Renal pelvis (tissue), 1 donor: ENCODE measurements at regions not wholly inside any gene's neighbourhood (a gene's known extent, or its start where the extent isn't known, plus 50 kb on each side); places are given as distances from the start of the nearest gene placed in this dataset.

Experiments used
- DNase-seq: peaks from one replicate; pipeline ENCODE4 v3.0.0-alpha.2; 2013

DNA sequence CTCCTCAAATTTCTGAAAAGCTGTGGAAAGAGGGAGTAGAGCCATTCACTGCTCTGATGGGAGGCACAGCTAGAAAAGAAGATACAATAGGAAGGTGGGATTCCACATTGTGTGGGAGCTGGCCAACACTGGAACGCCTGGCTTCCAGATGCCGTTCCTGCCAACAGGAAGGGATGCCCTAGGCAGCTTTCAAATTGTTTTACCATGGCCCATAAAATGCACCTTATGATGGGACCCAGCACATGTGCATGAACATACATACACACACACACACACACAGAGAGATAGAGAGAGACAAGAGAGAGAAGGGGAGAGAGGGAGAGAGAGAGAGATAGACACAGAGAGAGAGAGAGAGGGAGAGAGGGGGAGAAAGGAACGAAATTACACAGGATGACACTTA is 86.1 kb upstream of the BZW1 start:
- DNase-seq: peak; percentile 36

DNA sequence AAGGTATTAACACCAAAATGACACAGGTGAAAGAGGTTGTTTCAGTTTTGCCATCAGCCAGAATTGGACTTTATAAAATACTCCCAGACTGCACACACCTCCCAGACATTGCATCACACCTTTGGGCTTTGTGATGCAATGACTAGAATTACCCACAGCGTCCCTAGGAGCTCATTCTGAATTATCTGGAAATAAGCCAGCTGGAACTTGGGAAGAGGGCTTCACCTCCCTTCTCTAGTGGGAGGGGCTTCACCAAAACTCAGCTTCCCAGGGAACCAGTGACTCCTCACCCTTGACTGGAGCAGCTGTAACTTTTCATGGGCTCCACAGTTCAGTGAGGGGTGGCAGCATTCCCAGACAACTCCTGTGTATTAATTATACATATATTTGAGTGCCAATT is 83.1 kb upstream of the BZW1 start:
- peak; percentile 42 for DNase-seq

DNA sequence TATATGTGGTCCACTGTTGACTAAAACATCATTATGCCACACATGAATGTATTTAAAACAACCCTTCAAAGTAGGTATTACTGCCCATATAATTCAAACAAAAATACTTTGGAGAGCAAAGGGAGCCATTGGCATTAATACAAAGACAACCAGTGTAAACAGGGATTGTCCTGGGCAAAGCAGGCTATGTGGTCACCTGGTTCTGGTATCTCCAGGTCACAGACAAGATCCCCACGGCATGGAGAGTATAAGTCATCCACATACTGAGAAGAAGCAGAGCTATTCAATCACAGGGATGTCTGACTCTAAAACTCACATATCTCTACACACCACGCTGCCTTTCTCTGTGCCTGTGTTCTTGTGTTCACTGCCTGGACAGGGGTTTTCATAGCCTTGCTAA is 81.4 kb upstream of the BZW1 start:
- DNase-seq: no peak

- no peak for DNase-seq
Observed at GRCh38 chr2:200730960-200731359, 80.8 kb upstream of the BZW1 start.

DNA sequence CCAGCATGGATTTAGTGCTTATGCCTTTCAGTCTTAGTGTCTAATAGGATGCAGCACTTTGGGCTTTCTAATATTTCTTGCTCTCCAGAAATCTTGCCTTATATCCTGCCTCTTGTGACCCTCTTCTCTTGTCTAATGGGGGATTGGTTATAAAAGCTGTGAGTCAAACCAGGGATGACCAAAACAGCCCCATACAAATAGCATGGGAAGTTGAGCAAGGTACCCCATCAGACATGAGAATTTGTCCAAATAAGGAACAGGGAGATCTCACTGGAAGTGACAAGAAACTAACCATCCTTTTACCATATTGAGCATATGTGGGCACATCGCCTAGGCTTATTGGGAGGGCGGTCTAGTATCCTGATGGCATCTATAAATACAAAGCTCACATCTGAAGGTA is 78.8 kb upstream of the BZW1 start:
- DNase-seq: no peak

DNA sequence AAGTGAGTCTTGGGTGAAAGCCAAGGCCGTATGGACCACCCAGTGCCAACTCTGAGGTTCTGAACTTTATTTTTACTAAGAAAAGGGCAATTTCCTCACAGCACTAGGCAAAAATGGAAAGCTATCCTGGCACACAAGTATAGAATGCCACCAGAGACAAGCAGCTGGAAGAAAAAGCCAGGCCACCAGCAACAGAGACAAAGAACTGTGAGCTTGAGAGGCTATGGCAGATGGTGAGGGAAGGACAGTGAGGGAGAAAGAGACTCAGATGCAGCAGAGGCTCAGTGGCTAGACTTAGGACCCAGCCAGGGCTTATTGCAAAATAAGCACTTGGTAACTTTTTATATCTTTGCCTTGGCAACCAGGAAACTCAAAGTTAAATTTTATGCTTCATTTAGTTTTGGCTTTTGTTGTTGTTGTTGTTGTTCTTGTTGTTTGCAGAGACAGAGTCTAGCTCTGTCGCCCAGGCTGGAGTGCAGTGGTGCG is 78.0 kb upstream of the BZW1 start:
- DNase-seq: no peak

DNA sequence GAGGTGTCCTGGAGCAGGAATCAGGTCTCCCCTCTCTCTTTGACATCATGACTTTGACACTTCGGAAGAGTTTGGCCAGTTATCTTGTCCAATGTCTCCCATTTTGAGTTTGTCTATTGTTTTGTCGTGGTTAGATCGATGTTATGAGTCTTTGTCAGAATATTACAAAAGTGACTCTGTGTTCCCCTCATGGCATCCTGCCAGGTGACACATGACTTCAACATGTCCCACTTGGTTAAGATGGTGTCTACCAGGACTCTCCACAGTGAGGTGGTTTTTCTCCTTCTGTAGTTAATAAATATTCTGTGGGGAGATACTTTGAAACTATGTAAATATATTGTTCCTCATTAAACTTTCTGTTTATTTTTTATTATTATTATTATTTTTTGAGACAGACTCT is 76.6 kb upstream of the BZW1 start:
- no peak for DNase-seq

GRCh38 chr2:200736646-200737274 is 75.0 kb upstream of the BZW1 start:
- DNase-seq: peak; percentile 40

DNA sequence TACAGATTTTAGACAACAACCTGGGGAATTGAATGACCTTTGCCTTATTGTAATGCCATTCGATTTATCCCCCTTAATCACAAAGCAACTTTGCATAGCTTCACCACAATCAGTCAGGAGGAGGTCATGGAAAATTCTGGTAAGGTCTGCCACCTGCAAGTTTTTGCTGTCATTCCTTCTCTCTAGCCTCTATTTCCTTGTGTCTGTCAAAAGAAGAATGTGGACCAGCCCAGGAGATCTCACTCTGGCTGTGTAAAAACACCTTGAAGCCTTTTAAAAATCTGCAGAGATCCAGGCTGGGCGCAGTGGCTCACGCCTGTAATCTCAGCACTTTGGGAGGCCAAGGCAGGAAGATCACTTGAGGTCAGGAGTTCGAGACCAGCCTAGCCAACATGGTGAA is 74.1 kb upstream of the BZW1 start:
- DNase-seq: no peak

DNA sequence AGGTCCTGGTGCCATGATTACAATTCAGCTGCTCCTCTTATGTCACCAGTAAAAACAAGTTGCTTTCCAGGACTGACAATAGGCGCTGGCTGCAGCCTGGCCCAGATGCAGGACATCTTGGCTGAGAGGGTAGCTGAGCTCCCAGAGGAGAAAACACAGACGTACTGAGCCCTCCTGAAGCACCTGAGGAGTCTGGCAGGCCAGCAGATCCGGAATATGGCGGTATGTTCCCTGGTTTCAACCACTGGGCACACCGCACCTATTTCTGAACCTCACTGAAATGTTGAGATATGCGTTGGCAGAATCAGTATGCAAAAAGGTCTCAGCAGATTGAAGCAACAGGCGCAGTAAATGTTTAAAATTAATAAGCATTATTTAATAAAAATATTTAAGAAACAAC is 73.1 kb upstream of the BZW1 start:
- no peak for DNase-seq

DNA sequence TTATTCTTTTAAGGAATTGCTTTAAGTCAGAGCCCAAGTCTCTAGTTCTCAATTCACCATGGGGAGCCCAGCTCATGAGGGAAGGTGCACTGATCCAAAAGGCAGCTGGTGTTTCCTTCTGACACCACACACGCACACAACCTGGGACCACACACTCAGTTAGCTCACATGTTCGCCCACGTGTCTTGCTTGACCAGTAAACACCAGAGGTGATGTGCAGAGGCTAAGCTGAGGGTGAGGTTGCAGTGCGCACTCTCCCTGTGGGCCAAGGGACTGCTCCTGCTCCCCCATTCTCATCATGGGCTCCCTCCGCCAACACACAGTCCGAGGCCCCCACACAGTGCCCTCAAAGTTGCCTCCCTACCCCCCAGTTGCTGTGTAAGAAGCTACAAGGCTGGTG is 70.8 kb upstream of the BZW1 start:
- DNase-seq: no peak

DNA sequence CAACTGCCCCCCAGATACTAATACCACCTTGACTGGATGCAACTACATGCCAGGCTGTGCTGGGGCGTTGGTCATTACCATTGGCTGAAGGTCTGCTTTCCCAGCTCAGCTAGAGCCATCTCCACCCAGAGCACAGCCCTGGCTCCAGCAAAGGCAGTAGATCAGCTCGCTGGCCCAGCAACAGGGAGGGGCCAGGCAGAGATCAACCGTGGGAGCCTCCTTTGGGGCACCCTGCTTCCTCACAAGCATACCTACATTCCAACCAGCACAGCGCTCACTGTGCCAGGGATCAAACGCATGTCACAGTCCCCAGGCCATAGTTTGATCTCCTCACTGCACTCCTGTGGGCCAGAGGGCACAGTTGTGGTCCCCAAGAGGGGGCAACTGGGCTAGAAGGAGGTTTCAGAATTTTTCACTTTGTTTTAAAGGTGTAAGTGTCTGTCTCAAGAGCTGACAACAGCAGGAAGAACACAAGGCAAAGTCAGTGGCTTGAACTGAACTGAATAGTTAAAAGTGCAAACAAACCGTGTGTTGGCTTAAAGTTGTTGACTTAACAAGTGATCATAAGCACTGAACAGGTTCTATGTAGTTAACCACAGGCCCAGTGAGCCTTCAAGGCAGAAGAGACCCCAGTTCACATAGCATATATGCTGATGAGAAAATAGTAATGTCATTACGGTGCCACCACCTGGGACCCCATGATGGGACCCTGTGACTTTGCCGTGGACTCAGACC is 70.1 kb upstream of the BZW1 start:
- DNase-seq: no peak

DNA sequence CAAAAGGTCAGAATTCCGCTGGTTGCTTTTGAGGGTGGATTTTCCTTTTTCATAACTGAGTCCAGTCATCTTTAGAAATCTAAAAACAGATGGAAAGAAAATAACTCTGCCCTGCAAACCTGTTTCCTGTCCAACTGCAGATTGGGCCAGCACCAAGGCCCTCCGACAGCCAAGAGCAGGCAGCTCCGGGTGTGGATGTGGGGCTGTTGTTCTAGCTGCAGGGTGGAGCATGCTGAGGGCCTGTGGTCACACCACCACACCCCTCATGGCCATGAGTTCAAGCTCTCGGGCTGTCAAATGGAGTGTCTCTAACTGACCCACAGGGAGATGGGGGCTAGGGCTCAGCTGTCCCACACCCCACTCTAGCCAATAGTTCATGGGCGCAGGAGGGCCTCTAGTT is 69.3 kb upstream of the BZW1 start:
- DNase-seq: no peak

DNA sequence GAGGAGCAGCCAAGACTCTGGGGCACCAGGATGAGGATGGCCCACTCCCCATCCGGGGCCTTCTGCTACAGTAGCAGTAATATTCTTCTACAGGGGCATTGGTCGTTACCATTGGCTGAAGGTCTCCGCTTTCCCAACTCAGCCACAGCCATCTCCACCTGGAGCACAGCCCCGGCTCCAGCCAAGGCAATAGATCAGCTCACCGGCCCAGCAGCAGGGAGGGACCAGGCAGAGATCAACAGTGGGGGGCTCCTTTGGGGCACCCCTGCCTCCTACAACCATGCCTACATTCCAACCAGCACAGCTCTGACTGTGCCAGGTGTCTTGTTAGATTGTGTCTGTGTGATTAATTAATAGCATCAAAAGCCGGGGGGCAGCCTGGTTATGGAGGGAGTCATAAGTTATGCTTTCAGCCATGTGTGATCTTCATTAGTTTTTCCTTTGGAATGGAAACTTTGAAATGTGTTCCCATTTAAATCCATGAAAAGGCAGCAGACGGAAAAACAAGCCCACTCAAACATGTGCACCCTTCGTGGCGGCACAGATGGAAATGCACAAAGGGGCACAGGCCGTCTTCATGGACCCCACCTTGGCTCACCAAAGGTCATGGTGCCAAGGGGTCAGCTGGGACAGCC is 68.6 kb upstream of the BZW1 start:
- no peak for DNase-seq

DNA sequence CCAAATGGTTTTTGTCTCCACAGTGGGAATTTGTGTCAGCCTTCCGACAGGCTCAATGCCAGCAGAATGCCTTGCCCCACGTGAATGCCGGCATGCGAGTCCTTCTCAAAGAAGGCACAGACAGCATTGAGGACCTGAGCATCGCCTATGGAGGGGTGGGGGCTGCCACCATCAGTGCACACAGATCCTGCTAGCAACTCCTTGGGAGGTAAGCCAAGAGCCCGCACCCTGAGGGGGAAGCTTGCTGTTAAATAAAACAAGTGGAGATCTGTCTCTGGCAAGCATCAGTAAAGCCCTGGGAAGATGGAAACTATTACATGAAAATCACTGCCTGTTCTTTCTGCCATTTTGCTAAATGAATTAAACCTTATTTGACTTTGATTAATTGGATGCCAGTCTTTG is 67.5 kb upstream of the BZW1 start:
- no peak for DNase-seq

DNA sequence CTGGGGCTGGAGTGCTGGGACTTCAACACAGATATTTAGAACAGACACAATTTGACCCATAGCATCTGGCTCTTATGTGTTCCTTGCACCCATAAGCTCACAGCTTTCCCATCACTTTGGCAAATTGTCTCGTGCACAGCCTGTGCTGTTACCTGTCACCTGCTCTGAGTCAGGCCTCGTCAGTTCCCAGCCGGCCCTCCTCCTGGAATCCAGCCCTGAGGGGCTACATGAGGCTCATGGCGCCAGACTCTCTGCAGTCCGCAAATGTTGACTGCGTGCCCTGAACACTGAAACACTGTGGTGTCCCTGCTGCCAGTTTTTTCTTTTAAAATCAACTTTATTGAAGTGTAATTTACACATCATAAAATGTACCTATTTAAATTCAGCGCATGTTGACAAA is 65.4 kb upstream of the BZW1 start:
- no peak for DNase-seq

GRCh38 chr2:200747668-200748618 is 63.8 kb upstream of the BZW1 start:
- peak; percentile 31 for DNase-seq

DNA sequence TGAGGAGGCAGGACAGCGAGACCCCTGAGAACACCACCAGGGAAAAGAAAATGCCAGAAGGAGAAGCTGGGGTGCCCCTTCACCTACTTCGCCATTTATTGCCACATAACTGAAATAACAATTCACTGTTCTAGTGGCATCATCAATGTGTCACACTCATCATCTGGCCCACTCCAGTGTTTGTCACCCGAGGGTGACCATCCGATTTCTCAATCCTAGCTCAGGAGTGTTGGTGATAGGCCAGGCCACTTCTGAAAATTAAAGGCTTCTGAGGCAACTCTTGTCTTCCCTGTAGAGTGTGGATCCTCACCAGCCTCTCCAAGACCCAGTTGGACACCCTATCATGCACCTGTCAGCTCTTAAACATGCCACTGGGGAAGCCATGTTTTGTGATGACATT is 62.9 kb upstream of the BZW1 start:
- DNase-seq: no peak

DNA sequence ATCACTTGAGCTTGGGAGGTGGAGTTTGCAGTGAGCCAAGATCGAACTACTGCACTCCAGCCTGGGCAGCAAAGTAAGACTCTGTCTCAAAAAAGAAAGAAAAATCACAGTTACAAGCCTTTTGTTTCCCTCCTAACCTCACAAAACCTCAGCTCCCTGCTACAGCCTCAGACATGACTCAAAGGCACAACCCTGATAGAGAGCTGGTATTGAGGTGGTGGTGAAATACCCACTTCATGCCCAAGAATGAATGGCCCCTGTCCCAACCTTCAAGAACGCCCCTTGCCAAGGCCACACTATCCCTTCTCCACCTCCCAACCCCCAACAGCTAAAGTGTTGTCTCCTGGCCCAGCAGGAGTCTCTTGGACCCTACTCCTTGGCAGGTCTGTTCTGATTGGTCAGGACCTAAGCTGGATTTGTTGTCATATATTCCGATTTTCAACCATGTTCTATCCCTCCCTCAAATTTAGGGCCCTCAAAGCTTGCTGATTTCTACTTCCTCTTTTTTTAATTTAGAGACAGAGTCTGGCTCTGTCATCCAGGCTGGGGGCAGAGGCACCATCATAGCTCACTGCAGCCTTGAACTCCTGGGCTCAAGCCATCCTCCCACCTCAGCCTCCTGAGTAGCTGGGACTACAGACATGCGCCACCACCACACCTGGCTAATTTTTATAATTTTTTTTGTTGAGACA is 61.9 kb upstream of the BZW1 start:
- DNase-seq: no peak

- DNase-seq: no peak
Observed at GRCh38 chr2:200750323-200750910, 61.3 kb upstream of the BZW1 start.

- DNase-seq: no peak
Observed at GRCh38 chr2:200751786-200752185, 59.9 kb upstream of the BZW1 start.
